Ovary (tissue), 7 donors: ENCODE measurements at regions not wholly inside any gene's neighbourhood (a gene's known extent, or its start where the extent isn't known, plus 50 kb on each side); places are given as distances from the start of the nearest gene placed in this dataset.

Experiments used
- DNase-seq, 5 donors: peaks; one replicate each; pipeline ENCODE4 v3.0.0-alpha.2; 2019 to 2020
- H3K27ac ChIP-seq, 2 donors: fragments of 200-600 bp; one replicate each; pipeline versions ENCODE4 v1.5.1 to v1.8.0; 2019 to 2022
- H3K27me3 ChIP-seq: fragments of 200-600 bp; one replicate; pipeline ENCODE4 v1.8.0; 2022
- H3K36me3 ChIP-seq: fragments of 200-600 bp; sonication (generic); one replicate; pipeline ENCODE4 v1.5.1; 2019
- H3K4me1 ChIP-seq: one replicate; pipeline ENCODE4 v1.8.1; 2013; ENCODE audit warnings: mild to moderate bottlenecking, moderate library complexity; ENCODE audit not compliant: insufficient read depth
- H3K4me3 ChIP-seq: fragments of 200-600 bp; sonication (generic); one replicate; pipeline ENCODE4 v1.5.1; 2017
- H3K9me3 ChIP-seq, 2 donors: fragments of 200-600 bp in 1 of 2; sonication (generic) in 1 of 2; one replicate each; pipeline versions ENCODE4 v1.5.1 to v1.8.1; 2013 to 2019; ENCODE audit warnings: mild to moderate bottlenecking in 1 of 2, moderate library complexity in 1 of 2
- EP300 ChIP-seq: sonication (generic); formaldehyde crosslinking; IDR thresholded peaks from one replicate; pipeline ENCODE4 v1.6.1; 2017; ENCODE audit warnings: antibody characterized with exemption
- POLR2A ChIP-seq: fragments of 450-650 bp; IDR thresholded peaks from one replicate; pipeline ENCODE4 v1.6.1; 2017; ENCODE audit warnings: antibody characterized with exemption, mild to moderate bottlenecking, moderate library complexity
- WGBS, 3 donors: extraction: QIAGEN DNeasy Blood & Tissue Kit in 1 of 3; methylation state at CpG; one replicate each; pipeline versions ENCODE4 v1.1.5 to v1.1.7; 2013 to 2017; 5-methylcytosine and 5-hydroxymethylcytosine counted together
- intact Hi-C, 4 donors: fragments of 100-400 bp; cut with DNase I; formaldehyde crosslinking; loops; one replicate each; pipeline versions ENCODE4 v1.11.0 to v1.15.1; 2022 to 2023
- TF ChIP-seq, protein P1 (sequence below), 3 donors: fragments of 450-650 bp in 2 of 3; fragments of 200-600 bp in 1 of 3; IDR thresholded peaks; one replicate each; pipeline versions ENCODE4 v1.5.1 to v1.8.0; 2016 to 2022; ENCODE audit warnings: antibody characterized with exemption in 3 of 3, mild to moderate bottlenecking in 1 of 3
- donor health status: DM: no; HTN: no; CAD: no; lungs with moderate emphysema.
- donor health status: DM: no; HTN: no; CAD: no.
- donor health status: Bipolar disorder and iron deficiency.
- donor health status: DM: no; HTN: no; CAD: no.
- donor health status: DM: yes; HTN: yes; CAD: no.

DNA sequence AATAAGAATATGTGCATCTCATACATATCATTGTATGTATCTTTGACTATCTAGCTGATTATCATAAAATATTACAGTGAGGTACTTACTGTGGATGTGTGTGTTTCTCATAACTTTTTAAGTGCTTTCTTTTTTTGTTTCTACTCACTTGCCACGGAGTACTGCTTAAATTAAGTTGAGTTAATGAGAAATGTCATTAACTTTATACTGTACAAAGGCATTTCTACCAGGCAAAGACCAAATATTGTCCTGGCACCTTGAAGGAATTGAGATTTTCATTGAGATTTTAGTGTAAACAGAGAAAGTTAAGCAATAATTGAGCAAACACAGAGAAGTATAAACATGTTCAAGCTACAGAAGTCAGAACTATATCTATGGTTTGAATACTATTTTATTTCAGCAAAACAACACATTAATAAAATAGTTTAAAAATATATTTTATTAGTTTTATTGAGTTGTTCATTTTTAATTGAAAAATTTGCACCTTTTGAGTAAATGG lies 1750.0 kb downstream of the PCDH7 start:
- no peak overlapping the region for H3K27ac ChIP-seq
- TF ChIP-seq EP300 (no peak), POLR2A (no peak)
- TF ChIP-seq, protein P1, sequence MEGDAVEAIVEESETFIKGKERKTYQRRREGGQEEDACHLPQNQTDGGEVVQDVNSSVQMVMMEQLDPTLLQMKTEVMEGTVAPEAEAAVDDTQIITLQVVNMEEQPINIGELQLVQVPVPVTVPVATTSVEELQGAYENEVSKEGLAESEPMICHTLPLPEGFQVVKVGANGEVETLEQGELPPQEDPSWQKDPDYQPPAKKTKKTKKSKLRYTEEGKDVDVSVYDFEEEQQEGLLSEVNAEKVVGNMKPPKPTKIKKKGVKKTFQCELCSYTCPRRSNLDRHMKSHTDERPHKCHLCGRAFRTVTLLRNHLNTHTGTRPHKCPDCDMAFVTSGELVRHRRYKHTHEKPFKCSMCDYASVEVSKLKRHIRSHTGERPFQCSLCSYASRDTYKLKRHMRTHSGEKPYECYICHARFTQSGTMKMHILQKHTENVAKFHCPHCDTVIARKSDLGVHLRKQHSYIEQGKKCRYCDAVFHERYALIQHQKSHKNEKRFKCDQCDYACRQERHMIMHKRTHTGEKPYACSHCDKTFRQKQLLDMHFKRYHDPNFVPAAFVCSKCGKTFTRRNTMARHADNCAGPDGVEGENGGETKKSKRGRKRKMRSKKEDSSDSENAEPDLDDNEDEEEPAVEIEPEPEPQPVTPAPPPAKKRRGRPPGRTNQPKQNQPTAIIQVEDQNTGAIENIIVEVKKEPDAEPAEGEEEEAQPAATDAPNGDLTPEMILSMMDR (IDR thresholded peaks at IDR 0.05) = no peak
- no peak for DNase-seq
- WGBS, 3 donors = 57 to 63% (median 57%) methylated on average over 1 of the region's 1 CpG
- H3K9me3 ChIP-seq = no peaks in the 10 kb centered on the region
- no peaks in the 10 kb centered on the region for H3K27me3 ChIP-seq
- H3K4me3 ChIP-seq = no peak overlapping the region
- intact Hi-C loops = no loop called here
- H3K4me1 ChIP-seq = no peaks in the 10 kb centered on the region
- no peaks in the 10 kb centered on the region for H3K36me3 ChIP-seq

DNA sequence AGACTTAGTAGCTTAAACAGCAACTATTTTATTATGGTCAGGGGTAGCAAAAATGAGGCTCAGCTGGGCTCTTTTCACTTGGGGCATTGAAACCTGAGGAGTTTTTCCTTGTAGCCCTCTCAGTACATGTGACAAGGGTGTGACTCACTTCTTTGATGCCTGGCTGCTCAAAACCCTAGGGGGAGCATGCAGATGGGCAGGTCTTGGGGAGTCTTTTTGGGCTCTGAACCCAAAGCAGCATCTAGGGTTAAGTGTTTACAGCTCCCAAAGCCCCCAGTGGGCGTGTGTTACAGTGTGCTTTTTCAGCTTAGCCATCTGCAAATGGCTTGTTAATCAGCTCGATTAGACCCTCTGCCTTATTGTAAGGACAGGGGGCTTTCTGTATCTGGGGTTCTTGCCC lies 1752.7 kb downstream of the PCDH7 start:
- Histone ChIP-seq H3K27me3 (no peaks in the 10 kb centered on the region), H3K36me3 (no peaks in the 10 kb centered on the region), H3K27ac (no peak overlapping the region), H3K4me3 (no peak overlapping the region), H3K4me1 (no peaks in the 10 kb centered on the region), H3K9me3 (no peaks in the 10 kb centered on the region)
- intact Hi-C loops = no loop called here
- TF ChIP-seq, protein P1 (IDR thresholded peaks at IDR 0.05) = no peak
- TF ChIP-seq EP300 (no peak), POLR2A (no peak)
- DNase-seq = no peak
- WGBS, 3 donors = 55 to 73% (median 65%) methylated on average over 2 of the region's 2 CpGs

DNA sequence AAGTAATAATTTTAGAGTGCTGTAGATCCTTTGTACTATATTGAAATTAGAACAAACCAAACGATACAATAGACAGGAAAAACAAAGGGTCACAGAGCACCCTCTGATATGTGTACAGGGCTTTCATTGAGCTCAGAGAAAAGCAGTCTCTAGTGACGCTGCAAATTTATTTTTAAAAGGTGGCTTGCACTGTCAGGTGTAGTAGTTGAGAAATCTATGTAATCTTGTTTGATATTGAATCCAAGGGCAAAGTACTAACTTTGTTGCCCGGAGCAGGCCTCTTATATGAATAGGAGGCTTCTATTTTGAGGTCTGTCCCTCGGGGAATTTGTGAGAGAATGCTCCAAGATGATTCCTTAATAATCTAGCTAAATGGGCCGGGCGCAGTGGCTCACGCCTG lies 1755.5 kb downstream of the PCDH7 start:
- H3K9me3 ChIP-seq = no peaks in the 10 kb centered on the region
- DNase-seq = no peak

DNA sequence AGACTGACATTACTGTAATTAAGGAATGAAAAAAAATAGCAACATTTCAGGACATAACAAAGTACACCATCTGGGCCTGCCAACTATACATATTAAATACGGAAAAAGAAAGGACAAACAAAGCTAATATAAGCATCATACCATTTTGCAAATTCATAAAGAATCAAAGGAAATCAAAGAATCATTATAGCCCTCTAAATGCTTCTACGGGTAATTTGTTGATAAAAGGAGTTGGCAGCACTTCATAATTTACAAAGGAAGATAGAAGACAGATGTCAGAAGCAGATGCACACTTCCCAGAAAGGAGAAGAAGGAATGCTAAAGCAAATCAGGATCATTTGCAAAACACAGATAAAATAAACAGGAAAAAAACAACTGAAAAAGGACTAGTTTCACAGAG lies 1757.3 kb downstream of the PCDH7 start:
- intact Hi-C loops = no loop called here
- Histone ChIP-seq H3K36me3 (no peaks in the 10 kb centered on the region), H3K27me3 (no peaks in the 10 kb centered on the region), H3K9me3 (no peaks in the 10 kb centered on the region), H3K4me1 (no peaks in the 10 kb centered on the region), H3K4me3 (no peak overlapping the region), H3K27ac (no peak overlapping the region)
- TF ChIP-seq POLR2A (no peak), EP300 (no peak)
- TF ChIP-seq, protein P1 (IDR thresholded peaks at IDR 0.05) = no peak
- WGBS, 3 donors = 9 to 24% (median 9%) methylated on average over 2 of the region's 2 CpGs
- no peak for DNase-seq

More for the DNA sequence above, 1755.5 kb downstream of the PCDH7 start:
- Histone ChIP-seq H3K4me3 (no peak overlapping the region), H3K36me3 (no peaks in the 10 kb centered on the region), H3K27ac (no peak overlapping the region), H3K4me1 (no peaks in the 10 kb centered on the region), H3K27me3 (no peaks in the 10 kb centered on the region)
- 88 to 91% (median 89%) methylated on average over 7 of the region's 7 CpGs for WGBS, 3 donors
- intact Hi-C loops = no loop called here
- TF ChIP-seq POLR2A (no peak), EP300 (no peak)
- TF ChIP-seq, protein P1 (IDR thresholded peaks at IDR 0.05) = no peak
